Gastrocnemius medialis (tissue), 4 donors: ENCODE measurements at regions not wholly inside any gene's neighbourhood (a gene's known extent, or its start where the extent isn't known, plus 50 kb on each side); places are given as distances from the start of the nearest gene placed in this dataset.

ENCODE experiments used
- CTCF ChIP-seq, 5 experiments: fragments of 450-650 bp in 3 of 5; fragments of 200-600 bp in 2 of 5; sonication (generic) in 2 of 5; IDR thresholded peaks in 4 of 5; conservative IDR thresholded peaks in 1 of 5; 1 replicate in 4 of 5; 2 replicates in 1 of 5; pipeline ENCODE4 v1.5.1; 2016 to 2019; ENCODE audit warnings: antibody characterized with exemption in 5 of 5, mild to moderate bottlenecking in 3 of 5, moderate library complexity in 3 of 5
- POLR2A ChIP-seq, 2 donors: fragments of 450-650 bp; IDR thresholded peaks; one replicate each; pipeline ENCODE4 v1.6.1; 2017; ENCODE audit warnings: antibody characterized with exemption in 2 of 2, mild to moderate bottlenecking in 2 of 2, moderate library complexity in 2 of 2

GRCh38 chr3:6301626-6302025, 559.3 kb upstream of the GRM7 start:
- TF ChIP-seq POLR2A (IDR thresholded peaks at IDR 0.05): no peak
- TF ChIP-seq CTCF (IDR thresholded peaks at IDR 0.05 in 4 of 5, conservative IDR thresholded peaks at IDR 0.05 in 1 of 5): no peak
